ENCODE measurements at regions not wholly inside any gene's neighbourhood (a gene's known extent, or its start where the extent isn't known, plus 50 kb on each side); places are given as distances from the start of the nearest gene placed in this dataset.

DNA sequence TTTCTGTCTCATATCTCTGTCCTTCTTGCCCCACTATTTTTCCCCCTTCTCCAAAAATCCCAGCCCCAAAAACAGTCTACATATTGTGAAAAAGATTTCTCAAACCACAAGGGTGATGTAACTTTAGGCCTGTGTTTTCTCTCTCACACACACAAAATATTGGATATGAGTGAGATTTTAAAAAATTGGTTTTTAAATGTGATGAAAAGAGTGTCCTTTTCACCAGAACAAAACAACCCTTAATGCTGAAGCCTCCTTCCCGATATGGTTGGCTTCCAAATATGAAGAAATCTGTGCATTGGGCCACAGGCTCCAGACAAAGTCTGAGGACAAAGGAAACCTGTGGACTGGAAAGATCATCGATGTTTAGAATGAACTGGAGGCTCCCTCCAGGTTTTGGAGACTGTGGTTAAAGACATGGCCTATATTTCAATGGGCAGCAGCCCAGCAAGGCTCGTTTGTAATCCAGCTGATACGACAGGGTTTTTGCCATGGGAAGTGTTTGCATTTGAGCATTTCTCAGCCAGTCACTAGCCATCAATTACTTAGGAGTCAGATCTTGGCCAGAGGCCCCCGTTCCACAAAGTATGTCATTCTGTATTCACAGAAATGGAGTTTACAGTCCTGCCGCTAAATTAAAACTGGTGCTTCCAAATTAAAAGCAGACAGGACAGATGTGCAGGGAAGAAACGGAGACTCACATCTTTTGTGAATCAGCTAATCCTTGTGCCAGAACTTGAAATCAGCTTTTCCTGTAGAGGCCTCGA, 546.3 kb downstream of the EBF1 start:
- peak; percentile 57 for DNase-seq (ENCODE audit: low read depth)

DNA sequence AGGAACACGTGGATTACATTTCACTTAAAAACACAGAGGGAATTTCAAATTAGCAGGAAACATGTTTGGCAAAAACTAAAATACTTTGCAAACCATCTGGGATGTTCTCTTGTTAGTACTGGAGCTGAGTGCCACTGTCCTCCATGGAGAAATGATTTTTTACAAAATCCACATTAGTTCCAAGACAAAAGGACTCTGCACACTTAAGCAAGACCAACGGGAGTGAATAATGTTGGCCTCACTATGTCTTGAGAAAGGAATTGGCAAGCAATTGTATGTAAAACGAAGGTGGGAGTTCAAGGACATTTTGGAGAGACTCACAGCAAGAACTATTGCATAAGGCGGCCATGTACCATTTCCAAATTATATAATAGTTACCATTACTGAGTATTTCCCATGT, 547.5 kb downstream of the EBF1 start:
- DNase-seq (ENCODE audit: low read depth) = no peak

DNA sequence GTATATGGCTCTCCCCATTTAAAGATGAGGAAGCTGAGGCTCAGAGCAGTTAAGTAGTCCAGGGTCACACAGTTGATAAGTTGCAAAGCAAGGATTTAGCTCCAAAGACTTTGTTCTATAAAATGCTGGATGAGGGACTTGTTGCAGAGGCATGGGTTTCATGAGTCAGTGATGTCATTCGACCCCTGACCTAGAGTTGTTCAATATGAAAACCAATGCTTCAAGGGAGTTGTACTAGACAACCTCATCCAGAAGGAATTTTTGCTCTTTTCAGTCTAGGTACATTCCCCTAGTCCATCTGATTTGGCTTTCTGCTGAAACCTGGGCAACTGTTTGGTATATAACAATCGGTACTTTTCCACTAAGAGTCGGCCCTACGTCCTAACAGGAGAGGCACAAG, 550.4 kb downstream of the EBF1 start:
- no peak for DNase-seq (ENCODE audit: low read depth)

GRCh38 chr5:158546748-158547147, 553.0 kb downstream of the EBF1 start:
- DNase-seq (ENCODE audit: low read depth) = no peak

GRCh38 chr5:158545949-158546530, 553.7 kb downstream of the EBF1 start:
- no peak for DNase-seq (ENCODE audit: low read depth)

DNA sequence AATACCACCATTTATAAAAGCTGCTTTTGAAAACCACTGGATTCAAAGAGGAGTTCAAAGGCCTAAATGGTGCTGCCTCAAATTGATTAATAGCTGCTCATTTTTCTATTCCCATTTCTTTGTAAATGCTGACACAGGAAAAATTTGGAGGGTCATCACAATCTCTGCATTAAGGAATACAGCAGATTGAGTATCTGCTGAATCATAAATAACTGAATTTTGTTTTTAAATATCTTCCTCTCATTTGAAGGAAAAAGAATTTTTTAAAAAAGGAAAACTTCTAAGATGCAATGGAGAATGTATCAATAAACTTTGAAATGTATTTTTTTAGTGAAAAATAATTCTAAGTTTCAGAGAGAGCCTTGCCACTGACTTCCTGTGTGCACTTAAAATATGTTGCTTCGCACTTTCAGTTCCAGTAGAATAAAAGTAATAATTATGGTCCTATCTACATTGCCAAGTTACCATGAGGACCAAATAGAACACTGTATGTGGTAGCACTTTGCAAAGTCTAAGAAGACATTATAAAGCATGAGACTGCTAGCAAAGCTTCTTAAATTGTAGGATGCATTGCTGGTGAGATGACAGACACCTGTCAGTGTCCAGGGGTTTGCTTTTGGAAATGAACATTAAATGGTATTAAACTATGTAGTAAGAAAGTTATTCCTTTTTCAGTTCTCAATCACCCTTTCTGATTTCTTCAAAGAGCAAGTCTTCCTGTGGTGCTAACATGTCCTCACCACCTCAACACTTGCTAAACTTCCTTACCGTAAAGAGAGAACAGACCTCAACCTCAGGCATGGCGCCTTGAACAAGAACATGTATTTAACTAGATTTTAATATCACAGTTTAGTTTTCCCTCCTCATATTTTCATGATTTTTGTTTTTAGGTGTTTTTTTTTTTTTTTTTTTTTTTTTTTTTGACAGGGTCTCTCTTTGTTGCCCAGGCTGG, 555.1 kb downstream of the EBF1 start:
- no peak for DNase-seq (ENCODE audit: low read depth)

- DNase-seq (ENCODE audit: low read depth) = peak; percentile 91
Observed at GRCh38 chr5:158543539-158544387, 556.0 kb downstream of the EBF1 start.

- DNase-seq (ENCODE audit: low read depth) = no peak
Observed at GRCh38 chr5:158541536-158542297, 558.0 kb downstream of the EBF1 start.

DNA sequence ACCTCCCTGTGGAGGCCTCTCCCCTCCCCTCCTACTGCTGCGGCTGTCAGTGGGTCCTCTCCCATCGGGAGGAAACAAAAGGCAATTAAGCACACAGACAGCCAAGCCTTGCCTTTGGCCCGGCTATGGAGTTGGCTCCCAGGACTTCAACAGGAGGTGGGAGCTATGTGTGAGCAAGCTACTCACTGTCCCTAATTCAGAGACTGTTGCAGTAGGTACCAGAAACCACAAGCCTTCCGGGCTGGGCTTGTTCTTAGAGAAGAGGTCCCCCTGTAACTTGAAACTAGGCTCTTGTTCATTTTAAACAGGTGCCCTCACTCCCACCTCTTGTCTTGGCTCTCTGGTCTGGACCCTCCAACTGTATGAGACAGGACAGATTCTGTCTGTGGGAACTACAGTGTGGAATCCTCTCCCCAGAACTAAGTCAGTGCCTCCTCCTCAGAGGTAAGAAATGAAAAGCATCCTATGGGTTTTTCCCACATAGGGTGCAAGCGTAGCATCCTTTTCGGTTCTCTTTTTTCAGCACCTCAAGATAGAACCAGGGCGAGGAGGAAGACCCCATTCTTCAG, 561.1 kb downstream of the EBF1 start:
- no peak for DNase-seq (ENCODE audit: low read depth)

- DNase-seq (ENCODE audit: low read depth) = no peak
Observed at GRCh38 chr5:158537366-158537765, 562.4 kb downstream of the EBF1 start.

- DNase-seq (ENCODE audit: low read depth) = no peak
Observed at GRCh38 chr5:158534203-158534602, 565.5 kb downstream of the EBF1 start.

DNA sequence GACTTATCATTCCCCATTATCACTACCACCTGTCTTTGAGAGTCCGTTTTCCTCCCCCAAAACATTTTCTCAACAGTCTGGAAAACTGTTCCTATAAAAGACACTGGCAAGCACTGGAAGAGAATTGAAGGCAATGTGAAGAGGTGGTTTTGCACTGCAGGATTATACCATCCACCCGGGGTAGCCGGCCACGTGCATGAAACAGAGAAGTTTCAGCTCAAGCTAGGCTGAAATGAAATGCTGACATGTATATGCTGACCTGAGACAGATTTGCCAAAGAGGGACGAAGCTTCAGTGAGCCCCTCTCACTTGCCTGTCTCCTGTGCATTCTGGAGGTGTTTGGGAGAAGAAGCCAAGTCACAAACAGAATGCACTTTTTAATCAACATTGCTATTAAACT, 567.0 kb downstream of the EBF1 start:
- no peak for DNase-seq (ENCODE audit: low read depth)

- DNase-seq (ENCODE audit: low read depth) = no peak
Observed at GRCh38 chr5:158531860-158532259, 567.9 kb downstream of the EBF1 start.

- DNase-seq (ENCODE audit: low read depth) = no peak
Observed at GRCh38 chr5:158530115-158530514, 569.6 kb downstream of the EBF1 start.

DNA sequence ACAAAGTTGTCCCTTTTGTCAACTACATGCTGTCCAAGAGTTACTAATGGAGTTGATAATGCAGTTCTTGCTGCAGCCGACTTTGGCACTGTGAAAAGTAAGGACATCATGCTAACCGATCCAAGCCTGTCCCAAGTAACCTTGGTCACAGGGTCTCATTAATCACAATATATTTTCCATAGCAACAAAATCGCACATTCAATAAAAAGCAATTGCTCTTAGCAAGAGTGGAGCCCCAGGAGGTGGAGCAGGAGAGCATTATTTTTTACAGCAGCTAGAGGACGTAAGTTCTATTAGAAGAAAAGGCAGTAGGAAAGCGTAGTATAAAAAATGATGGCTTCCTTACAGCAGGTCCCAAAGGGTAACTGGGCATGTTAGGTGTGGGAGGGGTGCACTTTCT, 570.3 kb downstream of the EBF1 start:
- no peak for DNase-seq (ENCODE audit: low read depth)

GRCh38 chr5:158525663-158526062, 574.1 kb downstream of the EBF1 start:
- no peak for DNase-seq (ENCODE audit: low read depth)

DNA sequence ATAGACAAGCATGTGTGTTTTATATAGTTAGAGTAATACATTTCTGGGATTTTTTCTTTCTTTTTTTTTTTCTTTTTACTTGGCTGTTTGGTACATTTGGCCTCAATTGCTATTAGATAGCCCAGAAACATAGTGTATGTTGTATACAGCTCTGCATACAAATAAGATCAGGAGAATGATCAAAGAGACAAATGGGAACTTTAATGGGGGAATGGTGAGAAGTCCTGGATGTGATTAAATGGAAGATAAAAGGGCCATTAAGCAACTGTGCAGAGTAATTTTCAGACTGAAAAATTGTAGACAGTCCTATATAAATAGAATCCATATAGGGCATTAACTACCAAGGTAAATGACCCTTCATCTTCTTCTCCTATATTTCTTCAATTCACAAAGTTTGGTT, 575.6 kb downstream of the EBF1 start:
- no peak for DNase-seq (ENCODE audit: low read depth)

DNA sequence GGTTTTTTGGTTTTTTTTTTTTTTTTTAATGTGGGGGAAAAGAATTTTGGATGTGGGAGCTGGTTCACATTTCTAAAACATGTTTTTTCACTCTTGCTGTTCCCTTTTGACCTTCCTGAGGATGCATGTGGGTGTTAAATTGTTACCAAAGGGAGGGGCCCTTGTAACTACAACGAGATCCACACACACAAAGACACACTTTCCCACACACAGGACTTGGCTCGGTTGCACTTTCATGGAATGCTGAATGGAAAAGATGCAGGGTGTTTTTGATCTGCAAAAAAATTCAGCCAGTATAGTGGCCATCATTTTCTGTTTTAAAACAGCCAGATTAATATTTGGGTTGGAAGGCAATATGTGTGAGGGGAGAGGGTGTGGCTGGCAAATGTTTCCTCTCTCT, 576.9 kb downstream of the EBF1 start:
- no peak for DNase-seq (ENCODE audit: low read depth)

GRCh38 chr5:158521995-158522394, 577.7 kb downstream of the EBF1 start:
- no peak for DNase-seq (ENCODE audit: low read depth)

GRCh38 chr5:158519433-158520021, 580.2 kb downstream of the EBF1 start:
- no peak for DNase-seq (ENCODE audit: low read depth)

All from stromal cell of bone marrow (primary cell).